K562 (cell line): ENCODE measurements at regions not wholly inside any gene's neighbourhood (a gene's known extent, or its start where the extent isn't known, plus 50 kb on each side); places are given as distances from the start of the nearest gene placed in this dataset.

ENCODE experiments used
- BCOR ChIP-seq: fragments of 450-650 bp; IDR thresholded peaks from 2 replicates; pipeline ENCODE4 v1.6.1; 2016
- CBFA2T3 ChIP-seq: fragments of 450-650 bp; IDR thresholded peaks from 2 replicates; pipeline ENCODE4 v1.6.1; 2017
- CREB3L1 ChIP-seq: fragments of 450-650 bp; IDR thresholded peaks from 2 replicates; pipeline ENCODE4 v1.6.1; 2014; ENCODE audit warnings: low read depth, mild to moderate bottlenecking, moderate library complexity, borderline replicate concordance
- CTBP1 ChIP-seq: fragments of 450-650 bp; IDR thresholded peaks from 2 replicates; pipeline ENCODE4 v1.6.1; 2016; ENCODE audit warnings: borderline replicate concordance
- DPF2 ChIP-seq: fragments of 450-650 bp; IDR thresholded peaks from 2 replicates; pipeline ENCODE4 v1.6.1; 2016
- E2F3 ChIP-seq: fragments of 250-450 bp; sonication (Bioruptor Pico); IDR thresholded peaks from 2 replicates; pipeline ENCODE4 v1.4.0; 2020; ENCODE audit warnings: mild to moderate bottlenecking
- EHMT2 ChIP-seq: fragments of 450-650 bp; IDR thresholded peaks from 2 replicates; pipeline ENCODE4 v1.6.1; 2018; ENCODE audit warnings: antibody characterized with exemption
- EP300 ChIP-seq: IDR thresholded peaks from 2 replicates; pipeline ENCODE4 v1.6.1; 2012; ENCODE audit warnings: low read length, improper control_type of control experiment
- GATA2 ChIP-seq: sonication (generic); formaldehyde crosslinking; IDR thresholded peaks from 2 replicates; pipeline ENCODE4 v1.4.0; 2020; ENCODE audit warnings: mild to moderate bottlenecking, missing genetic modification reagents
- HDAC2 ChIP-seq: fragments of 450-650 bp; IDR thresholded peaks from 2 replicates; pipeline ENCODE4 v1.6.1; 2016; ENCODE audit warnings: mild to moderate bottlenecking
- HES1 ChIP-seq: fragments of 450-650 bp; IDR thresholded peaks from 2 replicates; pipeline ENCODE4 v1.6.1; 2016; ENCODE audit warnings: low read depth, mild to moderate bottlenecking, moderate library complexity
- L3MBTL2 ChIP-seq: fragments of 450-650 bp; IDR thresholded peaks from 2 replicates; pipeline ENCODE4 v1.6.1; 2016; ENCODE audit warnings: mild to moderate bottlenecking, moderate library complexity
- MLLT1 ChIP-seq, 2 experiments: fragments of 450-650 bp; IDR thresholded peaks; 2 replicates each; pipeline ENCODE4 v1.6.1; 2016
- MTA2 ChIP-seq: fragments of 450-650 bp; IDR thresholded peaks from 2 replicates; pipeline ENCODE4 v1.6.1; 2016; ENCODE audit warnings: low read depth
- MXI1 ChIP-seq: IDR thresholded peaks from 2 replicates; pipeline ENCODE4 v1.6.1; 2011; ENCODE audit warnings: low read depth, mild to moderate bottlenecking, improper control_type of control experiment, low read length
- NBN ChIP-seq: fragments of 450-650 bp; IDR thresholded peaks from 2 replicates; pipeline ENCODE4 v1.6.1; 2016; ENCODE audit warnings: low read depth, mild to moderate bottlenecking
- RAD51 ChIP-seq: fragments of 450-650 bp; IDR thresholded peaks from 2 replicates; pipeline ENCODE4 v1.7.1; 2016; ENCODE audit warnings: low read depth, mild to moderate bottlenecking, borderline replicate concordance
- RBM25 ChIP-seq: fragments of 200-400 bp; formaldehyde crosslinking; IDR thresholded peaks from 2 replicates; pipeline ENCODE4 v1.6.1; 2018; ENCODE audit warnings: low read length, low read depth, moderate library complexity; ENCODE audit not compliant: severe bottlenecking
- SOX6 ChIP-seq: fragments of 450-650 bp; IDR thresholded peaks from 2 replicates; pipeline ENCODE4 v1.6.1; 2014; ENCODE audit warnings: mild to moderate bottlenecking
- TEAD4 ChIP-seq, 2 experiments: sonication (generic) in 1 of 2; formaldehyde crosslinking in 1 of 2; IDR thresholded peaks; 2 replicates each; pipeline versions ENCODE4 v1.6.1 to v1.8.0; 2012 to 2022; ENCODE audit warnings: borderline replicate concordance in 1 of 2, inconsistent platforms in 1 of 2, low read length in 1 of 2, mild to moderate bottlenecking in 1 of 2, missing genetic modification reagents in 1 of 2
- XRCC3 ChIP-seq: fragments of 450-650 bp; IDR thresholded peaks from 2 replicates; pipeline ENCODE4 v1.6.1; 2017; ENCODE audit warnings: mild to moderate bottlenecking, moderate library complexity
- YY1 ChIP-seq, 3 experiments: IDR thresholded peaks; 2 replicates each; pipeline ENCODE4 v1.6.1; 2011; ENCODE audit warnings: low read length in 2 of 3, mild to moderate bottlenecking in 2 of 3, moderate library complexity in 2 of 3, borderline replicate concordance in 1 of 3, control low read depth in 1 of 3, low read depth in 1 of 3; ENCODE audit not compliant: insufficient read depth in 3 of 3, insufficient replicate concordance in 2 of 3, control insufficient read depth in 1 of 3, insufficient read length in 1 of 3; ENCODE audit errors: extremely low read depth in 1 of 3
- ZEB2 ChIP-seq: fragments of 450-650 bp; IDR thresholded peaks from 2 replicates; pipeline ENCODE4 v1.6.1; 2016
- ZNF175 ChIP-seq: fragments of 200-800 bp; sonication (Bioruptor generic); IDR thresholded peaks from 2 replicates; pipeline ENCODE4 v1.6.1; 2016; ENCODE audit warnings: low read depth, mild to moderate bottlenecking, missing genetic modification characterization, missing compliant biosample characterization
- ZNF197 ChIP-seq: fragments of 200-800 bp; sonication (Bioruptor generic); IDR thresholded peaks from 2 replicates; pipeline ENCODE4 v1.6.1; 2016; ENCODE audit warnings: low read depth, missing genetic modification characterization, missing compliant biosample characterization
- ZNF253 ChIP-seq: fragments of 250-450 bp; sonication (Bioruptor Pico); conservative IDR thresholded peaks from 2 replicates; pipeline ENCODE4 v1.6.1; 2021; ENCODE audit warnings: mild to moderate bottlenecking
- ZNF408 ChIP-seq: fragments of 250-450 bp; sonication (Bioruptor Pico); IDR thresholded peaks from 2 replicates; pipeline ENCODE4 v1.4.0; 2020; ENCODE audit warnings: low read depth, mild to moderate bottlenecking, moderate library complexity
- ZNF507 ChIP-seq: conservative IDR thresholded peaks from 2 replicates; pipeline ENCODE4 v1.6.1; 2017; ENCODE audit warnings: missing genetic modification characterization, missing compliant biosample characterization
- ZNF668 ChIP-seq: fragments of 250-450 bp; sonication (Bioruptor Pico); IDR thresholded peaks from 2 replicates; pipeline ENCODE4 v1.8.0; 2022; ENCODE audit warnings: mild to moderate bottlenecking, inconsistent platforms

GRCh38 chr3:20321391-20322047 lies 135.5 kb upstream of the SGO1 start (continued):
- TF ChIP-seq ZNF408 (CRISPR knock-in tag) = no peak
- no peak for TF ChIP-seq ZNF197 (CRISPR knock-in tag)
- no peak for TF ChIP-seq E2F3 (CRISPR knock-in tag)
- peak; percentile 61; the same call in 1 of the 2 replicates for TF ChIP-seq HDAC2
- peak; percentile 67 for TF ChIP-seq SOX6
- peak; percentile 30; the same call in 1 of the 2 replicates for TF ChIP-seq L3MBTL2
- TF ChIP-seq RAD51 = no peak
- TF ChIP-seq CBFA2T3 = peak; percentile 66
- peak in 1 of 2 experiments; percentile 34; a peak in 1 of 4 replicates for TF ChIP-seq MLLT1 (IDR thresholded peaks at IDR 0.05)
- peak; percentile 44; the same call in 1 of the 2 replicates for TF ChIP-seq EHMT2
- peak; percentile 67; the same call in 1 of the 2 replicates for TF ChIP-seq ZEB2
- peak; percentile 48; the same call in 1 of the 2 replicates for TF ChIP-seq TEAD4 (IDR thresholded peaks at IDR 0.05; ENCODE audit: low read length)
- TF ChIP-seq TEAD4 (CRISPR knock-in tag; IDR thresholded peaks at IDR 0.05; ENCODE audit: borderline replicate concordance) = no peak
- 0 out of 2 replicates have a peak, but pooled peaks have one; percentile 40 for TF ChIP-seq NBN
- no peak for TF ChIP-seq HES1
- peak in 1 of 3 experiments; percentile 40 for TF ChIP-seq YY1 (IDR thresholded peaks at IDR 0.05; ENCODE audit: borderline replicate concordance in 1 of 3, control insufficient read depth in 1 of 3, extremely low read depth in 1 of 3, insufficient read depth in 3 of 3, insufficient read length in 1 of 3, insufficient replicate concordance in 2 of 3, low read depth in 1 of 3, low read length in 2 of 3)
- TF ChIP-seq CREB3L1 = no peak
- no peak for TF ChIP-seq ZNF507 (tag)
- TF ChIP-seq RBM25 = no peak
- TF ChIP-seq ZNF253 = no peak
- TF ChIP-seq ZNF668 = no peak
- peak; percentile 32; the same call in 1 of the 2 replicates for TF ChIP-seq GATA2 (CRISPR knock-in tag)
- no peak for TF ChIP-seq XRCC3
- no peak for TF ChIP-seq ZNF175 (CRISPR knock-in tag)
- peak; percentile 49 for TF ChIP-seq EP300
- TF ChIP-seq MTA2 = peak; percentile 27; the same call in 1 of the 2 replicates
- peak; percentile 47 for TF ChIP-seq DPF2
- peak; percentile 51; the same call in 1 of the 2 replicates for TF ChIP-seq BCOR
- no peak for TF ChIP-seq MXI1
- peak; percentile 40; the same call in 1 of the 2 replicates for TF ChIP-seq CTBP1
